Spleen (tissue), 7 donors: ENCODE measurements at regions not wholly inside any gene's neighbourhood (a gene's known extent, or its start where the extent isn't known, plus 50 kb on each side); places are given as distances from the start of the nearest gene placed in this dataset.

Experiments
- POLR2A ChIP-seq, 3 donors: fragments of 450-650 bp; IDR thresholded peaks; one replicate each; pipeline ENCODE4 v1.5.1; 2017; ENCODE audit warnings: antibody characterized with exemption in 3 of 3, mild to moderate bottlenecking in 1 of 3
- TF ChIP-seq, protein P1 (sequence below), 11 experiments: fragments of 200-600 bp in 7 of 11; fragments of 450-650 bp in 4 of 11; sonication (generic) in 4 of 11; IDR thresholded peaks in 8 of 11; conservative IDR thresholded peaks in 3 of 11; 1 replicate in 7 of 11; 2 replicates in 4 of 11; pipeline versions ENCODE4 v1.4.0 to v1.8.0; 2016 to 2021; ENCODE audit warnings: antibody characterized with exemption in 11 of 11, inconsistent platforms in 4 of 11, mild to moderate bottlenecking in 1 of 11
- donor health status: DM: no; HTN: no; CAD: no; lungs with moderate emphysema.
- donor health status: DM: no; HTN: no; CAD: no.
- donor health status: DM: no; HTN: no; CAD: no.

DNA sequence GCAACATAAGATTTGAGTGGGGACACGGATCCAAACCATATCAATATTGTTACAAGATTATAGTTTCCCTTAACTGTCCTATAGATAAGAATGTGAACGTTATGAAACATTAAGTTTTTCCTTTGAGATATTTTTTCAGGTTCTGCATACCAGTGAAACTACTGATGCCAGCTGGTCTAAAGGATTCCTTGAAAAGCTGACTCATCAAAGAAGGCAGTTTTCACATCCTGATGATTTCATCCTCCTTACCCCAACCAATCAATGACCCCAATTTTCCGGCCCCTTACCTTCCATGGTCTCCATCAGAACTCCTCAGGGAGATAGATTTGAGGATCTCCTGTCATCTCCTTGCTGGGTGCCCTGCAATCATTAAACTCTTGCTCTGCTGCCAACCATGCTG lies 64.1 kb upstream of the HS3ST4 start:
- no peak for TF ChIP-seq POLR2A (IDR thresholded peaks at IDR 0.05)
- TF ChIP-seq, protein P1, sequence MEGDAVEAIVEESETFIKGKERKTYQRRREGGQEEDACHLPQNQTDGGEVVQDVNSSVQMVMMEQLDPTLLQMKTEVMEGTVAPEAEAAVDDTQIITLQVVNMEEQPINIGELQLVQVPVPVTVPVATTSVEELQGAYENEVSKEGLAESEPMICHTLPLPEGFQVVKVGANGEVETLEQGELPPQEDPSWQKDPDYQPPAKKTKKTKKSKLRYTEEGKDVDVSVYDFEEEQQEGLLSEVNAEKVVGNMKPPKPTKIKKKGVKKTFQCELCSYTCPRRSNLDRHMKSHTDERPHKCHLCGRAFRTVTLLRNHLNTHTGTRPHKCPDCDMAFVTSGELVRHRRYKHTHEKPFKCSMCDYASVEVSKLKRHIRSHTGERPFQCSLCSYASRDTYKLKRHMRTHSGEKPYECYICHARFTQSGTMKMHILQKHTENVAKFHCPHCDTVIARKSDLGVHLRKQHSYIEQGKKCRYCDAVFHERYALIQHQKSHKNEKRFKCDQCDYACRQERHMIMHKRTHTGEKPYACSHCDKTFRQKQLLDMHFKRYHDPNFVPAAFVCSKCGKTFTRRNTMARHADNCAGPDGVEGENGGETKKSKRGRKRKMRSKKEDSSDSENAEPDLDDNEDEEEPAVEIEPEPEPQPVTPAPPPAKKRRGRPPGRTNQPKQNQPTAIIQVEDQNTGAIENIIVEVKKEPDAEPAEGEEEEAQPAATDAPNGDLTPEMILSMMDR (IDR thresholded peaks at IDR 0.05 in 8 of 11, conservative IDR thresholded peaks at IDR 0.05 in 3 of 11): no peak
